H1 (cell line): ENCODE measurements at regions not wholly inside any gene's neighbourhood (a gene's known extent, or its start where the extent isn't known, plus 50 kb on each side); places are given as distances from the start of the nearest gene placed in this dataset.

Experiments
- TCF12 ChIP-seq: IDR thresholded peaks from 2 replicates; pipeline ENCODE4 v1.6.1; 2011; ENCODE audit warnings: low read depth, mild to moderate bottlenecking, low read length

DNA sequence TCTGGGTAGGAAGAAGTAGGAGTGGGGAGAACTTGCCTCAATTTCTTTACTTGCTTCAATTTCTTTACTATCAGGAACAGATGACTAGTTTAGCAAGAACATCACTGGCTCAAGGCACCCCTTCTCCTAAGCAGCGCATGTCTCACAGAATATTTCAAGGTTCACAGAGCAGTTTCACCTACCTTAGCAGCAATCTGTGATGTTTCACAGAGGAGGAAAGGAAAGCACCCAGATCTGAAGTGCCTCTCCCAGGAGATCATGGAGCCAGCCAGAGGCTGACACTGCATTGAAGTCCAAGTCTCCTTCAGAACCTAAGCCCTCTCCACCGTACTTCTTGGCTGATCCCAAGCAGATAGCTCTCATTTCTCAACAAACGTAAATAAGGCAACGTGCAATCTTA is 118.7 kb upstream of the PCED1B start (continued):
- no peak for TF ChIP-seq TCF12
